Astrocyte of the cerebellum (primary cell): ENCODE measurements at regions not wholly inside any gene's neighbourhood (a gene's known extent, or its start where the extent isn't known, plus 50 kb on each side); places are given as distances from the start of the nearest gene placed in this dataset.

ENCODE experiments used
- DNase-seq: peaks from one replicate; pipeline ENCODE4 v3.0.0-alpha.2; 2011; ENCODE audit warnings: low read depth
- H3K4me3 ChIP-seq: 2 replicates; pipeline ENCODE4 v1.5.1; 2011; ENCODE audit warnings: mild to moderate bottlenecking, low read depth, low read length, moderate library complexity
- in situ Hi-C: cut with HindIII; loops from 2 replicates; pipeline ENCODE4 v1.10.0; 2017; ENCODE audit warnings: low sequenced_read_pairs
- TF ChIP-seq, protein P1 (sequence below): IDR thresholded peaks from 2 replicates; pipeline ENCODE4 v1.5.1; 2012; ENCODE audit warnings: low read length, low read depth, moderate library complexity, mild to moderate bottlenecking; ENCODE audit errors: missing control alignments

DNA sequence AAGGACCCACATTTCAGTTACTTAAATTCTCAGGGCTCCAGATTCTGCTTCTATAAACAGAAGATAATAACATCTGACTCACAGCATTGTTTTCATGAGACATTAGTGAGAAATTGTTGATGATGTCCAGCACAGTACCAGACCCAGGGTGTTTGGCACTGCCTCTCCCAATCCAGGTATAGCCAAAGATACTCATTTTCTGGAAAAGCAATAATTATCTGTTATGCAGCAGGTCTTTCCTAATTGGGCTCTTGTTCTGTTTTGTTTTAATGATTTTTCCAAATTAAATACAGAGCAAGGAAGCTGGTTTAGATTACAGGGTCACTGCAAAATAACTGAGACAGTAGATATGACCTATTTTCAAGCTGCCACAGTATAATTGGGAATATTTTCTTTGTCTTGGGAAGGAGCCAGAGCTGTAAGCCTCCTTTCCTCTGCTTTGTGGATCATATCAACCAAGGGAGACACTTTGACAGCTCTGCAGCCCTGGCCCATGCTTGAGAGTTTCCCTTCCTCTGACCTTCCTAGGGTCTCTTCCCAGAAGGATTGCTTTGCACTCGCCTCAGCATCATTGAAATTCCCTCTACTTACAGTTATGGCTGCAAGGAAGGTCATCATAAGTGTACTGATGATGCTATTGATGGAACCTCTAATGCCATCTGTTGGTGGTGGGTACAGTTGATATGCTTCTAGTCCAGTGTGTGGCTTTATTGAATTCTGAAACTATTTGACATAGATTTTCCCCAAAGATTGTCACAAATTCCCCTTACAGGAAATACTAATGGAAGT is 522.4 kb upstream of the ADAMTS9 start:
- in situ Hi-C loops = no loop called here
- TF ChIP-seq, protein P1, sequence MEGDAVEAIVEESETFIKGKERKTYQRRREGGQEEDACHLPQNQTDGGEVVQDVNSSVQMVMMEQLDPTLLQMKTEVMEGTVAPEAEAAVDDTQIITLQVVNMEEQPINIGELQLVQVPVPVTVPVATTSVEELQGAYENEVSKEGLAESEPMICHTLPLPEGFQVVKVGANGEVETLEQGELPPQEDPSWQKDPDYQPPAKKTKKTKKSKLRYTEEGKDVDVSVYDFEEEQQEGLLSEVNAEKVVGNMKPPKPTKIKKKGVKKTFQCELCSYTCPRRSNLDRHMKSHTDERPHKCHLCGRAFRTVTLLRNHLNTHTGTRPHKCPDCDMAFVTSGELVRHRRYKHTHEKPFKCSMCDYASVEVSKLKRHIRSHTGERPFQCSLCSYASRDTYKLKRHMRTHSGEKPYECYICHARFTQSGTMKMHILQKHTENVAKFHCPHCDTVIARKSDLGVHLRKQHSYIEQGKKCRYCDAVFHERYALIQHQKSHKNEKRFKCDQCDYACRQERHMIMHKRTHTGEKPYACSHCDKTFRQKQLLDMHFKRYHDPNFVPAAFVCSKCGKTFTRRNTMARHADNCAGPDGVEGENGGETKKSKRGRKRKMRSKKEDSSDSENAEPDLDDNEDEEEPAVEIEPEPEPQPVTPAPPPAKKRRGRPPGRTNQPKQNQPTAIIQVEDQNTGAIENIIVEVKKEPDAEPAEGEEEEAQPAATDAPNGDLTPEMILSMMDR = no peak
- no peak for DNase-seq
- no peak overlapping the region for H3K4me3 ChIP-seq

DNA sequence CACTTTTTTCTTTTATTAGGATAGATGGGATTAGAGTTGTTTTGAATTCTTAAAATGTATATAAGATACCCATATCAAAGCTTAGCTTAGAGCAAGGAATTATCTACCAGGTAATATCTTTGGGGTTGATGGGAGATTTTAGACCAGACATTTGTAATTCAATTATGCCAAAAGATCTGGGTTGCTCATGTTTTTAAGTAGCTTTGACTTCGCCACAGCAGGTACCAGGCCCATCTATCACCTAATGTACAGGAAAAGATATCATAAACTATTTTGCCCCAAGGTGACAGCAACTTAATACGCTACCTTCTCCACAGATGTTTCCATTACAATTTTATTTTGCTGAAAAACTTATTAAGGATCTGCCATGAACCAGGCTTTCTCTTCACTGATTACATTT is 514.6 kb upstream of the ADAMTS9 start:
- in situ Hi-C loops = no loop called here
- no peak for DNase-seq
- TF ChIP-seq, protein P1 = no peak
- no peak overlapping the region for H3K4me3 ChIP-seq

DNA sequence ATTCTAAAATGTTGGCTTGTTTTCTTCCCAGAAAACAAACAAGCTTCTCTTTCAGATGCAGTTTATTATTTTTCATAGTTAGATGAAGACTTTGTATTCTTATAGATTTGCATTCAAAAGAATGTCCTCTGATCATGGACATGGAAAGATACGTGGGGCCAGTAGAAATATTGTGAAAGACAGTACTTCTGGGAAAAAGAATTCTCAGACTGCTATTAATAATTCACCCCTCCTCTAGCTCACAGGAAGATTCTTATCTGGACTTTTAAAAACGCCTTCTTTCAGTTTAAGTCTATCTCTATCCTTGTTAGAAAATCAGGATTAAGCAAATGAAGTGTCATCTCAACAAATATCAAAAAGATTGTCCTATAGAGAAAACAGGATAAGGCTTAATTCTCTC is 514.1 kb upstream of the ADAMTS9 start:
- TF ChIP-seq, protein P1 = no peak
- H3K4me3 ChIP-seq = no peak overlapping the region
- in situ Hi-C loops = no loop called here
- no peak for DNase-seq

DNA sequence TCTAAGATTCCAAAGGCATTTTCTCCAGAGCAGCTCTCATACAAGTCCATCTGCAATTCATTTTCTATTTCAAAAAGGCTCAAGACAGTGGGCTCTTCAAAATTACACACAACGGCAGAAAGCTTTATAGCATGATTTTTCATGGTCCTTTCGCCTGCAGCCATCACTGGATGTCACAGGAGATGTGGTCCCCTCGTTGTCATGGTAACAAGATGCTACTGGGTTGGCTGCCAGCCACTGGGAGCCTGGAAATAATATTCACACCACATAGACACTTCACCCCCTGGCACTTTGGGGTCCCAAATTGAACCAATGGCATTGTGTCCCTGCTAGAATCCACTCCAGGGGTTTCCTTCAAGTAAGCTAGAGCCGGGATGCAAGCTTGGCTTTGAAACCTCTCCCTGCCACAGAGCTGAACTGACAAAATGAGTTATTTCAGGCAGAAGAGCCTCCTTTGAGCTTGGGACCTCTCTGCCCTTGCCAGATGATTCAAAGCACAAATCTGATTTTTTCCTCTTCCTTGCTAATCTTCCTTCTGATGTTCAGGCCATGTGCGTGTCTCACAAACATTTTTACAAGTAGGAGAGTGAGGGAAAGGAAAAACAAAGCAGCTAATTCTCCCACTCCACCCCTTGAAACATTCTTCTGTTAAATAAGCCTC is 512.6 kb upstream of the ADAMTS9 start:
- no peak for DNase-seq
- in situ Hi-C loops = no loop called here
- no peak overlapping the region for H3K4me3 ChIP-seq
- TF ChIP-seq, protein P1 = no peak

DNA sequence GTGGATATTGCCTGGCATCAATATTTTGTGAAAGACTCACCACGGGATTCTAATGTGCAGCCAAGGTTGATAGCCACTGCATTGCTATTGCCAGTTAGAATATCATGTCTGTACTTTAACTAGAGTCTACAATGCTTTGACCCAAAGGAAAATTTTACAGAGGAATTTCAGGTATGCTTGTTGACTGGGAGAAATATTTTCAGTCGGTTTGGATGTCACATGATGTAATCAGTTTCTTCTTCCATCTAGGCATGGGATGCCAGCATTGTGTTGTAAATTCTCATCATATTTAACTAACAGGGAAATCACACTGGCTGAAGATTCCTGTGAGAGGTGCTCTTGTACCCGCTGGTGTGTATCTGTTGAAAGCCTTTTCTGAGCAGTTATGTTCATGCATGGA is 508.9 kb upstream of the ADAMTS9 start:
- in situ Hi-C loops = no loop called here
- H3K4me3 ChIP-seq = no peak overlapping the region
- DNase-seq = peak; percentile 9
- TF ChIP-seq, protein P1 = no peak

DNA sequence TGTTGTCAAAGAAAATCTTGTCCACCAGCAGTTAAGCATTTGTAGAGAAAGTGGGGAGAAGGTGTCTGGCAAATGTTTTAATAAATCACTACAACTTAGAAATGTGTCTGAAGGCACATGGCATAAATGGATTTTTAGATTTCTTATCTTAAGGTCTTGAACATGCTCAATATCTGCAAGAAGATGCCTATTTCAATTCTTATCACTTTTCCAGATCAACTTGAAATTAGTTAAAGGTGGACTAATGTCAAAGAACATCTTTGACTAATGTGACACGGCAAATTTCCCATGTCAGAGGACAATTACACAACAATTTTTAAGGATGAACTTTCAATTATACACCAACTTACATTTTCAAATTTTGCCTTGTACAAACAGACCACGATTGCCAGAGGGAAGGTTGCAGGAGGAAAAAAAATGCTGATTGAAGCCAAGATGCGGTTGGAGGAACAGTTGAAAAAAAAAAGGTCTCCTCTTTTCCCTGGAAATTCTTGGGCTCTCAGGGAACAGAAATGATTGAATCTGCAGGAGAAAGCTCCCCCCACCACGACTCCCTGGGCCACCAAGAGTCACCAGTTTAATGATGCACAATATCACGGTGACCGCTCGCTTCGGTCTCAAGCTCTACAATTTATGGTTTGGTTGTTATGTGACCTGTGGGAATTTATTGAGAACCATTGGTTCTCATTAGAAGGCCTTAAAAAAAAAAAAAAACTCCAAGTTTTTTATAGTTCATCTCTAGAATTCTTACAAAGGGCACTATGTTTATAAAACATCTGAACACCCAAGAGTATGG is 507.6 kb upstream of the ADAMTS9 start:
- TF ChIP-seq, protein P1 = no peak
- in situ Hi-C loops = no loop called here
- H3K4me3 ChIP-seq = no peak overlapping the region
- no peak for DNase-seq
